GM13976 (cell line): ENCODE measurements at regions not wholly inside any gene's neighbourhood (a gene's known extent, or its start where the extent isn't known, plus 50 kb on each side); places are given as distances from the start of the nearest gene placed in this dataset.

ENCODE experiments used
- DNase-seq: peaks from one replicate; pipeline ENCODE4 v3.0.0; 2012; ENCODE audit warnings: low spot score
- in situ Hi-C: fragments of 300-500 bp; cut with MboI; formaldehyde crosslinking; loops from one replicate; pipeline ENCODE4 v1.12.0; 2022; ENCODE audit warnings: low sequenced_read_pairs, mixed read lengths, inconsistent platforms; ENCODE audit not compliant: unreplicated experiment
- TF ChIP-seq, protein P1 (sequence below): IDR thresholded peaks from 2 replicates; pipeline ENCODE4 v1.5.1; 2012; ENCODE audit warnings: borderline replicate concordance, mild to moderate bottlenecking; ENCODE audit not compliant: insufficient read depth; ENCODE audit errors: extremely low read depth, missing control alignments, control extremely low read depth

- TF ChIP-seq, protein P1, sequence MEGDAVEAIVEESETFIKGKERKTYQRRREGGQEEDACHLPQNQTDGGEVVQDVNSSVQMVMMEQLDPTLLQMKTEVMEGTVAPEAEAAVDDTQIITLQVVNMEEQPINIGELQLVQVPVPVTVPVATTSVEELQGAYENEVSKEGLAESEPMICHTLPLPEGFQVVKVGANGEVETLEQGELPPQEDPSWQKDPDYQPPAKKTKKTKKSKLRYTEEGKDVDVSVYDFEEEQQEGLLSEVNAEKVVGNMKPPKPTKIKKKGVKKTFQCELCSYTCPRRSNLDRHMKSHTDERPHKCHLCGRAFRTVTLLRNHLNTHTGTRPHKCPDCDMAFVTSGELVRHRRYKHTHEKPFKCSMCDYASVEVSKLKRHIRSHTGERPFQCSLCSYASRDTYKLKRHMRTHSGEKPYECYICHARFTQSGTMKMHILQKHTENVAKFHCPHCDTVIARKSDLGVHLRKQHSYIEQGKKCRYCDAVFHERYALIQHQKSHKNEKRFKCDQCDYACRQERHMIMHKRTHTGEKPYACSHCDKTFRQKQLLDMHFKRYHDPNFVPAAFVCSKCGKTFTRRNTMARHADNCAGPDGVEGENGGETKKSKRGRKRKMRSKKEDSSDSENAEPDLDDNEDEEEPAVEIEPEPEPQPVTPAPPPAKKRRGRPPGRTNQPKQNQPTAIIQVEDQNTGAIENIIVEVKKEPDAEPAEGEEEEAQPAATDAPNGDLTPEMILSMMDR: no peak
- DNase-seq: no peak
- in situ Hi-C loops: no loop called here
Measured at GRCh38 chr2:103219398-103219797, 457.6 kb downstream of the TMEM182 start.

DNA sequence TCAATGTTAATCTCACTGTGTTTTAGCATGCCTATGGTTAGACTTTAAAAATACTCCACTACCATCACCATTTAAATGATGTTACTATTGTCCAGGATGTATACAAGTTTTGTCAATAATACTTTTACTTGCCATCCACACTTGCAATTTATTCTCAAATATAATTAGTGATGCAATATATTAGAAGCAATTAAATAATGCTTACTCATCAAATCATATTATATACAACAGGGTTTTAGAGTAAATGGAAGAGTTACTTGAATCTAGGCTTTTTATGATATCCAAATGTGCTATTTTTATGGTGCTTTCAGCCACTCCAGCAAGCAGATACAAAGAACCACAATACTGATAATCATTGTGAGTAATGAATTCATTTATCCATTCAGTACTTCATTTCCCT lies 461.1 kb downstream of the TMEM182 start:
- in situ Hi-C loops: no loop called here

GRCh38 chr2:103230796-103231195 lies 469.0 kb downstream of the TMEM182 start:
- DNase-seq: no peak
- TF ChIP-seq, protein P1: no peak
- in situ Hi-C loops: no loop called here

More for the DNA sequence above, 461.1 kb downstream of the TMEM182 start:
- DNase-seq: no peak
- TF ChIP-seq, protein P1: no peak

GRCh38 chr2:103232865-103233264 lies 471.0 kb downstream of the TMEM182 start:
- TF ChIP-seq, protein P1: no peak
- DNase-seq: no peak
- in situ Hi-C loops: no loop called here

GRCh38 chr2:103233691-103234090 lies 471.9 kb downstream of the TMEM182 start:
- in situ Hi-C loops: no loop called here
- DNase-seq: no peak
- TF ChIP-seq, protein P1: no peak

- in situ Hi-C loops: no loop called here
- TF ChIP-seq, protein P1: no peak
- no peak for DNase-seq
Measured at GRCh38 chr2:103235283-103235682, 473.5 kb downstream of the TMEM182 start.

DNA sequence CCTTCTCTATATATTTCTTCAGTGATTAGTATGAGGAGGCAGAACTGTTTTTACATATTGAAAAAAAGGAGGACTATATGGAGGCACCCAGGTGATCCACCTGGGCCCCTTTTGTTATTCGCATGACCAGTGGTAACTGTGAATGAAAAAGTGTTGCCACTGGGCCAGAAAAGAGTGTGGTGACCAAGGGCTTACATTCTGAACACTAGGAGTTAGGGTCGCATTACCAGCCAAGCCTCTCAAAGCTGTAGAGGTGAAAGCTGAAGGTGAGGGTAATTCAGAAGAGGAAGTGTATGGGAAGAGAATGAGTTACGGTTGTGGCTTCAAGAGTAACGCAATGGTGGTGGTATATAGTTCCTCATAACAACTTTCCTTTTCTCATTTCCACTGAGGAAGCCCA lies 487.6 kb downstream of the TMEM182 start:
- TF ChIP-seq, protein P1: no peak
- no peak for DNase-seq
- in situ Hi-C loops: no loop called here
